ENCODE measurements at regions not wholly inside any gene's neighbourhood (a gene's known extent, or its start where the extent isn't known, plus 50 kb on each side); places are given as distances from the start of the nearest gene placed in this dataset.

DNA sequence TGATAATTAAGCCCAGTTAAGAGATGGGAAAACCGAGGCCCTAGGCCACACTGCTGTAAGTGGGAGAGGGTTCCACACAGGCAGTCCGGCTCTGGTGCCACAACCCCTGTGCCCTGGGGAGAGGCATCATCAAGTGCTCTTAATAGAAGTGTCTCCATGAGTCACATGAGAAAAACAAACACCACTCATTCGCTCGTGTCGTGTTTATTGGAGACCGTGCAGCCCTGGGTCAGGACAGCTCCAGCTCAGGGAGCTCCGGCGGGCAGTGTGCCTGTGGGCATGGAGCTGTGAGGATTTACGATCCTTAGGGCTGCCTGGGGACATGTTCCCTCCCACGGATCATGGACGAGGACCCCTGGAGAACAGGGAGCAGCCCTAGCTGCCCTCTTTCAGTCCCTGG, 658.5 kb downstream of the AJAP1 start:
- DNase-seq (ENCODE audit: extremely low read depth, low read depth) = no peak

DNA sequence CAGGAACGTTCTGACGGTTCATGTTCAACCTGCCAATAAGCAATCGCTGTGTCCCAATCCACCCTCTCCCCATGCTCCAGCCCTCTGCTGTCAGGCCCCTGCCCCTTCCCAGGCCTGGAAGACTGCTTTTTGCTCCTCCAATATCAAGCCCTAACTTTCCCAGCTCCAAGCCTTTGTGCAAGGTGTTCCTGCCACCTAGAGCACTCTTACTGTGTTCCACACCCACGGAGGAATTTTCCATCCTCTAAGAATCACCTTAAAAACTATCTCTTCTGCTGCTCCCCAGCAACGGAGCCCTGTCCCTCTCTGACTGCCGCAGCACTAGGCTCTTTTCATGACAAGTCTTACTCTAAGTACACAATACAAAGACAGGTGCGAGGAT, 657.9 kb downstream of the AJAP1 start:
- no peak for DNase-seq (ENCODE audit: extremely low read depth, low read depth)

DNA sequence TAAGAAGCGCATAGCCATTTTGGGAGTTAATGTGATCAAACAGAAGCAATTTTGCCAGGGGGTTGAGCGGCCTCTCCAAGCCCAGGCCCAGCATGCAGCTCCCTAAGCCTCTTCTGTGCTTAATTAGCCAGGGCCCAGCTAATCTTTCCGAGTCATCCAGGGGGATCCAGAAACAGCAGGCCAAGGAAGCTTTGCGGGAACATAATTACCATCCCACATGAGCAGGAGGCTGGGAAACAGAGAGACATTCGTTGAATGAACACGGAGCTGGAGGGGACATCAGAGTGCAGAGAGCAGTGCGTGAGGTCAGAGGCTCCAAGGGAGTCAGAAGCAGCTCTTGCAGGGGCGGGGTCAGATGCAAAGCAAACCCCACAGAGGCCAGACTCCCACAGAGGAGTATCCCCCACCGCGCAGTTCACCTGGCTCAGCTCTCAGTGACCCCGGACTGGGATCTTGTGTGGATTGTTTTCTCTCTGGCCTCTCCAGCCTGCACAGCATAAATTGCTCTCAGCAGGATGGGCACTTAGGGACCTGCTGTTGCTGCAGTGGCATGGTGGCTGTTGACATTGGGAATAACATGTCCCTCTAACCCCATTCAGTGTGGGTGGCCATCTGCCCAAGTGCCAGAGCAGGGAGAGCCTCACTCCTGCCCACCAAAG, 657.4 kb downstream of the AJAP1 start:
- DNase-seq (ENCODE audit: extremely low read depth, low read depth) = no peak

DNA sequence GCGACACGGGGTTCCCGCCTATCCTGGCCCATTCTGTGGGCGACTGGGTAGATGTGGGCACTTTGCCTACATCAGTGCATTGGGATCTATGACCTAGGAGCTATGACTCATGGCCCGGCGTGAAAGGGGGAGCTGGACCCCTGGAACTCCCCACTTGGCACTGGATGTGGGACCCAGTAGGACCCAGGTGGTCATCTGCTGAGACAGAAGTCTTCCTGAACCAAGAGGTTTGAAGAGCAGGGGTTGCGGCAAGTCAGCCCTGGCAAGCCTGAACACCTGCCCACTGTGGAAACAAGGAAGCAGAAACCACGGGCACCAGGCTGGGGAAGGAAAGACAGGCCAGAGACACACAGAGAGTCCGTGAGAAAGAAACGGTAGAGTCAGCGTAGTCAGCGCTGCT, 656.7 kb downstream of the AJAP1 start:
- DNase-seq (ENCODE audit: extremely low read depth, low read depth) = no peak

DNA sequence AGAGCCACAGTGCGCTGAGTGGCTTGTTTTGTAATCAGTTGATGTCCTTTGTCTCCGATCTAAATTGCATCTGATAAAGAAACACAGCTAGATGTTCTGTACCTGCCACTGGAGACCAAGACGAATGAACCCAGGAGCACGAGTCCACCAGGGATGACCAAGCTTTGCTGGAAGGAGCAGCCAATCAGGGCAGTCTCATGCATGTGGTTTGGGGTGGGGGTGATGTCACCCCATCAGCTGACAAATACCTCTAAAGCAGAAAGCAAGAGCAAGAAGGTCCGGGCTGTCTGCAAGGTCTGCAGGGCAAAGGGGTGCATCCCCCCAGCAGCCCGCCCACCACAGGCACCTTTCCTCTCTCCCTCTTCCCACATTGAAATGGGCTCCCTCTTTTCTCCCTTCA, 653.8 kb downstream of the AJAP1 start:
- no peak for DNase-seq (ENCODE audit: extremely low read depth, low read depth)

DNA sequence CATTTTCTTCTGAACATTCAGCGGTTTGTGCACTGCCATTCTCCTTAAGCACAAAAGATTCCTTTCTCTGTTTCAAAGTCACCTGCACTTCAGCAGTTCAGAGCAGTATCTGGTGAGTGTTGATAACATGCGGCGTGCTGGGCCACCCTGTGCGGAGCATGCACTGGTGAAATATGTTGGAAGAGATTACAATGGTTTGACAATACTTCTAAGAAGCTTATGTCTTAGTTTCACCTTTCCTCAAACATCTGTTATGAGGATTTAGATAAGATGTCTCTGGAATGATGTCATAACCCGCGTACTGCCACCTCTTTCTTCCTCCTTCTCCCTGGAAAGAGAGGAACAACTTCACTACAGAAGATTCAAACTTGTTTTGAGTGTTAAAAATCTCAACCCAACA, 650.3 kb downstream of the AJAP1 start:
- DNase-seq (ENCODE audit: extremely low read depth, low read depth) = no peak

DNA sequence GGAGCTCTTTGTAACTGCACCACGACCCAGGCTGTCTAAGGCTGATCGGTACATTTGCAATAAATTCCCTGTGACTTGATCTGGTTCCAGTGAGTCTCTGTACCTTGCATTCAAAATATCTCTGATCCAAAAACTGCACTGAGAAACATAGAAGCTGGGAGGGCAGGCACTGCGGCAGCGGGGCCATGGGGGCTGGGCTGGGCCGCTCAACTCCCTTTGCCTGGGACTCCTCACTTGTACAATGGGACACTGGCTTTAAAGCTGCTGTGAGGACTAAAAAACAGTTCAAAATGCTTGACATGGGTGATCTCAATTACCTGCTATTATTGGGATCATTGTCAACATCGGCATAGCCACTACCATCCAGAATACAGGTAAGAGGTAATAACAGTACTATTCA, 644.0 kb downstream of the AJAP1 start:
- DNase-seq (ENCODE audit: extremely low read depth, low read depth) = no peak

DNA sequence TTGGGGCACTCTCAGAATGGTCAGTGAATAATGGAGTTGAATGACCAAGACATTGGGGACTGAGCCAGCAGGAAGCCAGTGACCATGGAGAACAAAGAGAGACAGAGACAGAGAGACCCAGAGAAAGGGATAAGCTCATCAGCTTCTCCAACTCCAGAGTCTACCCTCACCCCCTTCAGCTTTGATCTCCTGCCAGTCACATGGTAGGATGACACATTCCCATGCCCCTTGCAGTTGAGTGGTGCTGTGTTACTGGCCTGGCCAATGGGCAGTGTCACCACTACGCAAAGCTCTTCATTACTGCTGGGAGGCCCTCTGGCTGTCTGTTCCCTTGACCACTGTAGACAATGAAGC, 643.5 kb downstream of the AJAP1 start:
- no peak for DNase-seq (ENCODE audit: extremely low read depth, low read depth)

DNA sequence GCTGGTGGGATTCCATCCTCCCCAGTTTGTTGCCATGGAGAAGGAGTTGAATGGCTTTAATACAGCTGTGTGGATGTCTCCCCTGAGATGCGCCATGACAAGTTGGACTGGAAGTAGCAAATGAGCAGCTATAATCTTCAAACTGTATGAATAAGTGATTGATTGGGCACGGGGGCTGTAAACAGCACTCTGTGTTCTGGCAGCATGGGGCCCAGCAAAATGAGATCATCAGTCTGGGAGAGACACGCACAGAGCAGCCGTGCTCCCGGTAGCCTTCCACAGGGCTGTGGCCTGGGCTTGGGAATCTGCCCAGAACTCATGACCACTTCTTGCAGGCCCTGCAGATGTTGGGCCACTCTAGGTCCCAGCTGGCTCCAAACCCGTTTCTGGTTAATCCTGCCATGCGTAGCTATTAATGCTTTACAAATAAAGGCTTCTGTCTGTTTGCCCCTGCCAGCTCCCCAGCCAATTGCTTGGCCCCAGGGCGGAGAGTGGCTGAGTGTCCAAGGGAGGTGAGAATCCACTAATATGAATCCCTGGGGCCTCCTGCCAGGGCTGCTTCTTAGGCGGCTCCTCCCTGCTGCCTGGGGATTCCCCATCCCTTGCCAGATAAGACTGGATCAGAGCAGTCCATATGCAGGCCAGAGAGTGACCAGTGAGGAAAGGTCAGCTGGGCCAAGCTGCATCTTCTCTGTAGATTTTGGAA, 642.9 kb downstream of the AJAP1 start:
- no peak for DNase-seq (ENCODE audit: extremely low read depth, low read depth)

DNA sequence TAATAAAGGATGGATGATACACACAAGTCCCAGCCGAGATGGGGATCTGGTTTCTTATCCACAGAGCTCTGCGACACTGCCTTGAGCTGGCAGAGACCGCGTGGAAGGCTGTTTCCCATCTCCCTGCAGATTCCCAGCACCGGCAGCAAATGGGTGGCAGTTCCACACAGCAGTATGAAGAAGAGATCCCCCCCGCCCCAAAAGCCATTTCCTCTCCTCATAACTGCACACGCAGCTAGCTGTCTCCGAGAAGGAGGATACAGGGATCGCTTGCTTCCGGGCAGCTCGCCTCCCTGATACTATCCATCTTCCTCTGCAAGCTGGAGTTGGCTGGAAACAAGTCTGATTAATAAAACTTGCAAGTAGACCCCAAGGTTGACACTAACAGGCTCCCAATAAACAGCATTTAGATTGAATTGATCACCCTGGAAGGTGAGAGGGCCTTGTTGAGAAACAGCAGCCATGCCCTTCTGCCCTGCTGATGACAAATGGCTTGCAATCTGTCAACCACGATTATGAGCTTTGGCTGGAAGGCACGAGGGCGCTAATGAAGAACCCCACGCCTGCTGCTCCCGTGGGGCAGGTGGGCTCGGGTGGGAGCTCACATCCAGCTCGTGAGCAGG, 642.3 kb downstream of the AJAP1 start:
- no peak for DNase-seq (ENCODE audit: extremely low read depth, low read depth)

DNA sequence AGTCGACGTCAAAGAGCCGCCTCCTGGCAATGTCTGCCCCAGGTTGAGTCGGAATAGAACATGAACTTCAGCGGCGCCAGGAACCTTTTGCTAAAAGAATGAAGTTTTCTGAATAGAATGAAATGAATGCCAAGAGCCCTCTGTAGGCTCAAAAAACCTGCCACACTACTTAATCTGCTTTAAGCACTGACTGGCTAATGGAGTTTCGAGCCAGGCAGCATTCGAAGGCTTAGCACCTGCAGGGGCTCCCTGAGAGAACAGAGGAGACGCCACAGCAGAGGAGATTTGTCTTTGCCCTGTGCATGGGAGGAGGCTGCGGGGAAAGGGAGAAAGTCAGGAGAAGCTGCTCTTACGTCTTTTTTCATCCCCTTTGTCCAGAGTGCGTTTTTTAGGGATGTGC, 641.7 kb downstream of the AJAP1 start:
- no peak for DNase-seq (ENCODE audit: extremely low read depth, low read depth)

DNA sequence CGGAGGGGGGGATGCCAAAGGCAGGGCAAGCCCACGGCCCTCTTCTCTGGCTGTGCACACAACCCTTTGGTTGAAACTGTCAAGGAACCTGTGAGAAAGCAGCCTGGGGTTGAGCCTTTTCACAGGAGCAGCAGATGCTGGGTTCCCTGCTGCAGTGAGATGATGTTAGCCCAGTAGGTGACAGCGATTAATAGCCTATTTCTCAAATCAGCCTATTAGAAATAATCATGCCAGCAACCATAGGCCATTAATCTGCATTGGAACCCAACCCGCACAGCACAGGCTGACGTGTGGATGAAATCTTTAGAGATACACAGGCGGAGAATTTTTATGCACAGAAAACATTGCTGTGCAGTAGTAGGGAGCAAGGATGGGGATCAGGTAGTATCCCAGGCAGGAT, 637.5 kb downstream of the AJAP1 start:
- DNase-seq (ENCODE audit: extremely low read depth, low read depth) = no peak

DNA sequence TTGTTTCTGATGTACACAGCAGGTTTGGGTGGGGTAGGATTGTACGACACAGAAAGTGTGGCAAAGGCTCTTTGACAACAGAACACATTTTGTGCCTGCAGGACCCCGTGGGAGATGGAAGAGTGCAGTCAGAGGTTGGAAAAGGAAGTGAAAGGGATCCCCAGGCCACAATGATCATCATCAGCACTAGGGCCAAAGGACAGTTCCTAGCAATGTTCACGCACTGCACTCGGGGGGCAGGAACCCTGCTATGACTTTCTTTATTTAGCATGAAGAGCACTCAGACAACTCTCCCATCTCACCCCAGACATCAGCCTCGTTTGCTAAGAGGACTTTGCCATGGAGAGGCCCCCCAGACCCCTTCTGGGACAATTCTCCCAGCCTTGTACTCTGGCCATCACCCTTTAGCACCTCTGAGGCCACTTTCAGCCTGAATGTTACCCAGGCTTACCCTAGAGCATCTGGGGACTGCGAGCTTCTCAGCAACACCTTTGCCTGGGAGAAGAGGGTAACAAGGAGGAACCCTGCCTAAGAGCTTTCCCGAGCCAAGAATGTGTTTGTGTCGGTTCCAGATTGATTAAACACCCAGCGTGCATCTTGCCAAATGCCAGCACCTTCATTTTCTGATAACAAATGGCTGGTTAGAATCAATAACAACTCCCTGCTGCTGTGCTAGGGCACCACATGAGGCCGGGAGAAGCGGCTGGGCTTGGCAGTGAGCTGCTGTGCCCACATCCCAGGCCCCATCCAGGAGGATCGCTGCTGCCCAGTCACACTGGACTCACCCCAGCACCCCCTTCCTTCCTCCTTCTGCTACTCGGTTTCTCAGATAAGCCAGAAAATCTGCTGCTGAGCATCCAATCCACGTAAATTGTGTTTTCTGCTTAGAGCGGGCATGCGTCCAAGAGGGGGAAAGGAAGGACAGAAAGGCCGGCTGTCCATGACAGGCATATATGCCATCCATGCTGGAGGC, 633.1 kb downstream of the AJAP1 start:
- DNase-seq (ENCODE audit: extremely low read depth, low read depth) = no peak

DNA sequence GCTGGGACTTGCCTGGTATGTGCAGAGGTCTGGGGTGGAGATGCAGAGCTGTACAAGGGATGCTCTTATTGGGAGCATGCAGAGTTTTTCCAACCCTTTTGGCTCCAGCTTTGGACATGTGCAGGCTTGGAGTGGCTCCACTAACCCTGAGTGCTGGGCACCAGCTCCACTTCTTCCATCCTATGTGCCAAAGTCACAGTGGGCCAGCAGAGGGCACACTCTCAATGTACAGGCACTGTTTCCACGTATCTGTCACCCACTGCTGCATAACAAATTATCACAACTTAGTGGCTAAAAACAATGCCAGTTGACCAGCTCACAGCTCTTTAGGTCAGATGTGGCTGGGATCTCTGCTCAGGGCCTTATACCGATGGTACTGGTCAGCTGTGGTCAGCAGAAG, 631.8 kb downstream of the AJAP1 start:
- no peak for DNase-seq (ENCODE audit: extremely low read depth, low read depth)

DNA sequence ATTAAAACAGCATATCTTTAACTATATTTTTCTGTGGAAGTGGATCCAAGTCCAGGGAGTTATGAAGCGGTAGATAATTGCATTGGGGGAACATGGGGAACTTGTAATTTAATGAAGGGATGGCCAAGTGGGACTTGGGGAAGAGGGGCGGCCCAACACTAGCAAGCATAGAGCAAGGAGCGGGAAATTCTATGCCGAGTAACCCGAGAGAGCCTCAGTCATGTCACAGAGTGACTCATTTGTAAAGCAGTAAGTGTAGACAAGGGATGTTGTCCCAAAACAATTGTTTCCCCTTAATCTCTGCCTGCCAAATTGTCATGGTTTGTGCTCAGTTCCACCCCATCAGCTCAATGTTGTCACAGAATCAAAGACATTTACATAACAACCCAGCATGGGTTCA, 620.1 kb downstream of the AJAP1 start:
- no peak for DNase-seq (ENCODE audit: extremely low read depth, low read depth)

DNA sequence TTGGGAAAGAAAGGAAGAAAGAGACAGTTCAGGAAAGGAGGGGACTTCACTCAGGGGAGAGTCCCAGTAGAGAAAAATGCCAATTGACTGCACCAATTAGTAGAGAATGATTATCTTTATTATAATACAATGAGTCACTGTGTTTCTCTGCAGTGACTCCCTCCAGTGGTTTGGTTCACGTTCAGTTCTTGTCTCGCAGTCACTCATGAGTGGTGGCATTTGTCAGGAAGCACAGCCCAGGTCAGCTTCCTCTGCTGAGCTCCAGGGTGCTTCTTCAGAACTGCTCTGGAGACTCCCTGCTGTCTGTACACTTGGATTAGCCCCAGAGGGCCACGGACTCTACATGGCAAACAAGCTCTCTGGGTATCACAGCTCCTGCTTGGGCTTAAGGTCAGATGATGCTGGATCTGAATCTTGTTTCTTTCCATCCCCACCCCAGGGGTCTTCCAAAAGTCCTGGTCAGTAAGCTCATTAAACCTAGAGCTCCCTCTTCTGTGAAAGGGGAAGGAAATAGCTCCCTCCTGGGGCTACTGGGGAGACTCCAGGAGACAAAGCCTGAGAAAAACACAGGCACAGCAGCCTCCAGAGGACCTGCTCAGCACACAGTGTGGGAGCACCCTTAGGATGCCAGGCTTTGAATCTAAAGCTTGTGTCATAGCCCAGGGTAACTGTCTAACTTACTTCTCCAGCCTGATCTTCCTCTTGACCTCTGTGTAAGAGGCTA, 619.0 kb downstream of the AJAP1 start:
- no peak for DNase-seq (ENCODE audit: extremely low read depth, low read depth)

DNA sequence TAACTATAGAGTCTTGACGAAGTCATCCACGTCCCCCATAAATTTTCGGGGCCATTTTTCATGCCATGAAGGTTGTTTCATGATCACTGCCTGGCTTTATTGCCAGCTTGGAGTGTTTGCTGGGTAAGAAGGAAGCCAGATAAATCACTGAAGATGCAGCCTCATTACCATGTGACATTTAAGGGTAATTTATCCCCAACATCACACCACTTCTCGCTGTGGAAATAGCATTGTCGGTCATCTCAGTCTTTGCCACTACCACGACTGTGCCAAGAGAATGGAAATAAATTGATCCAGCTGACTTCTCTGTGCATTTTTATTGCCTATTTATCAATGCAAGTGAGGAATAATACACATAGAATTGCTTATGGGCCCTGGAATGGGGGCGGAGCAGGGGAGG, 617.9 kb downstream of the AJAP1 start:
- DNase-seq (ENCODE audit: extremely low read depth, low read depth) = no peak

DNA sequence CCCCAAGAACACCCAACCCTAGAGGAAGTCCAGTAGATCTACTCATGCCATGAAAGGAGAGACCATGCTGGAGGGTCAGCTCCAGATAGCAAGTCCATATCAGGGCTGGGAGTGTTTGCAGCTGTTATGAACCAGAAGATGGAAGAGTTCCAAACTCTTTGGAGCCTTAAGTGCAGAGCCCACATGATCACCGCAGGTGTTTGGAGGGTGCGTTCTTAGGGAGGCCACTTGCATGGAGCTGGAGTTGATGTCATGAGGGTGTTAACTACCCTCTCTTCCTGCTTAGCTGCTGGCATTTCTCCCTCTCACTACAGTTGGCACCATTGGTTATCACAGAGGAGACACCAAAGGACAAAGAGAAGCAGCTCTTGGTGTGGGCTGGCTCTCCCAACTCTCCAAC, 616.9 kb downstream of the AJAP1 start:
- DNase-seq (ENCODE audit: extremely low read depth, low read depth) = no peak

DNA sequence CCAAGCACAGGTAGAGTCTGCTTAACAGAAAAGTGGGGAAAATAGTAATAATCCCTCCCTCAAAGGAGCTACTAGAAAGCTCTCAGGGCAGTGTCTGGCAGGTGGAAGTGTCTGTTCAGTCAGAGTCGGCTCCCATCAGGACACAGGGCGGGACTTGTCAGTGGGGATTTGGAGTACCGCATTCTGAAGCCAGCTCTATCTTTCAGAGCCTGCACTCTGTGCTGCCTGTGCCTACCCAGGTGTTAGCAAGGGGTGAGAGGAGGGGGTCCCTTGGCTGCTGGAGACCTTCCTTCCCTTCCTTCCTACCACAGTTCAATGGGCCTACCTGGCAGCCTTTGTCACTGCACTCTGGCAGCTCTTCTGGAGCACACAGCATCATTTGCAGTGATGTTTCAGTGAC, 615.5 kb downstream of the AJAP1 start:
- DNase-seq (ENCODE audit: extremely low read depth, low read depth) = no peak

DNA sequence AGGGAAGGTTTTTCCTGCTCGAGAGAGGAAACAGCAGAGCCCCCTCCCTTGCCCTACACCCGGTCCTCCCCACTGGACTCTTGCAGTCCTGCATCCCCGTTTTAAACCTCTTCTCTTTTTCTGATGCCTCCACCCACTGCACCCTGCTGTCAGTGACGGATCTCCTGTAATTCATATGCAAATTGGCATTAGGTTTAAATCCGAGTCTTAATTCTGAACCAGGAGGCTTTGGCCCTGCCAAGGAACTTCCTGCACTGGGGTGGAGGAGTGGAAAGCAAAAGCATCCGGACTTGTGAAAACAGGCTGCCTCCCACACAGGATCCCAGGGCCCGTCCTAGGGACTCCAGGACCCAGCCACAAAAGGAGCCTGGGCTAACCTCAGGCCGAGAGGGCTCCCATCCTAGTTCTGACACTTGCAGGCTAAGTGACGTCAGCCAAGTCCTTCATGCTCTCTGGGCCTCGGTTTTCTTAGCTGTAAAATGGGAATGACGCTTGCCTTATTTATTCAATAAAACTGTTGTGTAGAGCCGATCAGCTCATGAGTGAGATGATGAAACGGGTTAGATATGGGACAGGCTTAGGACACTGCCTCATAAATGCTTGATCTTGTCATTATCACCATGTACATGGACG, 613.3 kb downstream of the AJAP1 start:
- no peak for DNase-seq (ENCODE audit: extremely low read depth, low read depth)
